Coronary artery (tissue), 2 donors: ENCODE measurements at regions not wholly inside any gene's neighbourhood (a gene's known extent, or its start where the extent isn't known, plus 50 kb on each side); places are given as distances from the start of the nearest gene placed in this dataset.

Experiments
- DNase-seq: peaks from one replicate; pipeline ENCODE4 v3.0.0-alpha.2; 2017; ENCODE audit warnings: low spot score
- H3K27ac ChIP-seq, 2 donors: fragments of 200-600 bp; sonication (generic); one replicate each; pipeline ENCODE4 v1.5.1; 2016 to 2019
- H3K4me3 ChIP-seq: fragments of 200-600 bp; sonication (generic); 2 replicates; pipeline ENCODE4 v1.5.1; 2016; ENCODE audit warnings: mild to moderate bottlenecking, moderate library complexity
- CTCF ChIP-seq: fragments of 200-600 bp; sonication (generic); IDR thresholded peaks from one replicate; pipeline ENCODE4 v1.5.1; 2019; ENCODE audit warnings: antibody characterized with exemption

DNA sequence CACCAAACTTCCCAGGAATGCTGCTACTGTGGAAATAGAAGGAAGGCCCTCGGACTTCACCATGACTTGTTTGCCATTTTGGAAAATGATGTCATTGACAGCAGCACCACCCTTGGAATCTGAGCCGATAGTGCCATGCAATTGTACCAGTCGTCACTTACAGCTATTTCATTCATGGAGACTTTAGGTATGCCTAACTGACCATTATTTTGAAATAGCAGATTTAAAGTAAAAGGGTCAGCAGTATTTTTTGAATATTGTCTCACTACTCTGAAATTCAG is 66.0 kb upstream of the ARL8B start:
- Histone ChIP-seq H3K4me3 (no peak overlapping the region), H3K27ac (peak overlapping the region in 1 of 2 donors; percentile 28)
- TF ChIP-seq CTCF = no peak
- DNase-seq = no peak

- H3K4me3 ChIP-seq = no peak overlapping the region
- no peak for DNase-seq
- no peak for TF ChIP-seq CTCF
- no peak overlapping the region for H3K27ac ChIP-seq
Measured at GRCh38 chr3:5057272-5057671, 64.8 kb upstream of the ARL8B start.

GRCh38 chr3:5057857-5058324 is 64.2 kb upstream of the ARL8B start:
- H3K4me3 ChIP-seq = no peak overlapping the region
- no peak overlapping the region for H3K27ac ChIP-seq
- TF ChIP-seq CTCF = peak; percentile 60
- peak; percentile 80 for DNase-seq

DNA sequence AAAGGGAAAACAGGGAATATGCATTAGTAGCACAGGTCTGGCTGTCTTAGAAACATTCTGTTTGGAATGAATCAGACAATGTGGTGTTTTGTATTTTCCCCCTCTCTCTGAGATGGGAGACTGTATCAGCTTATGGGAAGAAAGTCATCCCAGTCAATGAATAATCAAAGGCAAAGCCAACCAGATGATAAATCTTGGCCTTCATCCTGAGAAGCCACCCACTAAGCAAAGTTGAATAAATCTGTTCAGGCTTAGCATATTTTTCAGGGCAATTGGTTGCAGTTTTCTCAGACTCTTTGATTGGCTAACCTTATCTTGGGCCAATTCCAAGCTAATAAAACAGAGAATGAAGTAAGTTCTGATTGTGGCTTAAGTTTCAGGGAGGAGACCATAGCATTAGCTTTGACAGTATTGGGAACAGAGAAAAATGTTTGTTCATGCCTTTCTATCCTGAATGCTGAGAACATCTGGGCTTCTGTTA is 63.6 kb upstream of the ARL8B start:
- no peak overlapping the region for H3K27ac ChIP-seq
- no peak overlapping the region for H3K4me3 ChIP-seq
- TF ChIP-seq CTCF = no peak
- DNase-seq = no peak

GRCh38 chr3:5059782-5060181 is 62.3 kb upstream of the ARL8B start:
- DNase-seq = no peak
- Histone ChIP-seq H3K4me3 (no peak overlapping the region), H3K27ac (no peak overlapping the region)
- TF ChIP-seq CTCF = no peak

DNA sequence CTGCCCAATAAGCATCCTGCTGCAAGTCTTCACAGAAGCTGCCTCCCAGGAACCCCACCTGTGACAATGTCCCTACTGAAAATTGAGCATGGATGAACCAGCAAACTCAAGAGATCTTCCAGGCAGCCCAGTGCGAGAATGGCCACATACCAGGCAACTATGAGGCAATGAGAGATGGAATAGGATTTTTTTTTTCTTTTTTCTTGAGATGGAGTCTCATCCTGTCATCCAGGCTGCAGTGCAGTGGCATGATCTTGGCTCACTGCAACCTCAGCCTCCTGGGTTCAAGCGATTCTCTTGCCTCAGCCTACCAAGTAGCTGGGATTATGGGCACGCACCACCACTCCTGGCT is 60.9 kb upstream of the ARL8B start:
- no peak for DNase-seq
- Histone ChIP-seq H3K27ac (no peak overlapping the region), H3K4me3 (no peak overlapping the region)
- no peak for TF ChIP-seq CTCF

- no peak for TF ChIP-seq CTCF
- Histone ChIP-seq H3K27ac (no peak overlapping the region), H3K4me3 (no peak overlapping the region)
- DNase-seq = no peak
Measured at GRCh38 chr3:5063724-5064123, 58.4 kb upstream of the ARL8B start.
